Osteoblast (primary cell): ENCODE measurements at regions not wholly inside any gene's neighbourhood (a gene's known extent, or its start where the extent isn't known, plus 50 kb on each side); places are given as distances from the start of the nearest gene placed in this dataset.

Experiments used
- DNase-seq: peaks from one replicate; pipeline ENCODE4 v3.0.0; 2011; ENCODE audit warnings: low spot score, mixed read lengths; ENCODE audit not compliant: insufficient read length; ENCODE audit errors: missing footprints
- H2AFZ ChIP-seq: 2 replicates; pipeline ENCODE4 v1.6.0; 2011; ENCODE audit warnings: mild to moderate bottlenecking, low read length
- H3K27ac ChIP-seq: 2 replicates; pipeline ENCODE4 v1.5.1; 2011; ENCODE audit warnings: mild to moderate bottlenecking, low read depth, low read length, moderate library complexity
- H3K27me3 ChIP-seq: 2 replicates; pipeline ENCODE4 v1.6.0; 2012; ENCODE audit warnings: mild to moderate bottlenecking, control low read depth, inconsistent platforms, low read length, moderate library complexity; ENCODE audit not compliant: insufficient read depth
- H3K36me3 ChIP-seq: 2 replicates; pipeline ENCODE4 v1.5.1; 2011; ENCODE audit warnings: mild to moderate bottlenecking, low read length, control low read depth, moderate library complexity; ENCODE audit not compliant: insufficient read depth
- H3K4me1 ChIP-seq: 2 replicates; pipeline ENCODE4 v1.5.1; 2011; ENCODE audit warnings: mild to moderate bottlenecking, low read length, control low read depth, moderate library complexity; ENCODE audit not compliant: insufficient read depth
- H3K4me2 ChIP-seq: 2 replicates; pipeline ENCODE4 v1.6.0; 2011; ENCODE audit warnings: mild to moderate bottlenecking, low read length; ENCODE audit not compliant: insufficient read depth
- H3K4me3 ChIP-seq: fragments of 200-600 bp; sonication (generic); 3 replicates; pipeline ENCODE4 v1.5.1; 2012; ENCODE audit warnings: mild to moderate bottlenecking, low read length, inconsistent platforms; ENCODE audit not compliant: insufficient read depth
- H3K79me2 ChIP-seq: 2 replicates; pipeline ENCODE4 v1.6.0; 2012; ENCODE audit warnings: mild to moderate bottlenecking, low read length, control low read depth, inconsistent platforms; ENCODE audit not compliant: insufficient read depth
- H3K9me3 ChIP-seq: 2 replicates; pipeline ENCODE4 v1.5.1; 2011; ENCODE audit warnings: low read depth, low read length, control low read depth
- H4K20me1 ChIP-seq: 2 replicates; pipeline ENCODE4 v1.6.0; 2012; ENCODE audit warnings: mild to moderate bottlenecking, low read length, control low read depth; ENCODE audit not compliant: insufficient read depth
- CTCF ChIP-seq: IDR thresholded peaks from 2 replicates; pipeline ENCODE4 v1.5.1; 2011; ENCODE audit warnings: mild to moderate bottlenecking, low read depth, low read length, moderate library complexity; ENCODE audit errors: extremely low read depth

- Histone ChIP-seq H3K4me2 (no peak overlapping the region), H3K36me3 (no peaks in the 10 kb centered on the region), H3K27ac (no peak overlapping the region), H3K4me3 (no peak overlapping the region), H3K79me2 (no peaks in the 10 kb centered on the region), H3K4me1 (no peaks in the 10 kb centered on the region), H3K27me3 (peaks cover 4% of the 10 kb centered on the region), H3K9me3 (no peaks in the 10 kb centered on the region), H4K20me1 (no peaks in the 10 kb centered on the region), H2AFZ (no peak overlapping the region)
- DNase-seq: no peak
- no peak for TF ChIP-seq CTCF
Observed at GRCh38 chr19:13639342-13639929, 124.9 kb upstream of the MRI1 start.

GRCh38 chr19:13637664-13638063 lies 126.7 kb upstream of the MRI1 start:
- H3K27ac ChIP-seq: no peak overlapping the region

GRCh38 chr19:13634658-13635057 lies 128.4 kb upstream of the CACNA1A start:
- no peak for TF ChIP-seq CTCF
- Histone ChIP-seq H3K79me2 (no peaks in the 10 kb centered on the region), H3K27ac (no peak overlapping the region), H3K4me3 (no peak overlapping the region), H3K27me3 (no peaks in the 10 kb centered on the region), H3K4me1 (no peaks in the 10 kb centered on the region), H4K20me1 (no peaks in the 10 kb centered on the region), H3K36me3 (no peaks in the 10 kb centered on the region), H3K9me3 (no peaks in the 10 kb centered on the region), H3K4me2 (no peak overlapping the region), H2AFZ (no peak overlapping the region)
- DNase-seq: no peak

More at GRCh38 chr19:13637664-13638063, 126.7 kb upstream of the MRI1 start:
- TF ChIP-seq CTCF: no peak
- Histone ChIP-seq H4K20me1 (no peaks in the 10 kb centered on the region), H3K9me3 (no peaks in the 10 kb centered on the region), H3K27me3 (peaks cover 4% of the 10 kb centered on the region), H2AFZ (no peak overlapping the region), H3K4me3 (no peak overlapping the region), H3K36me3 (no peaks in the 10 kb centered on the region), H3K79me2 (no peaks in the 10 kb centered on the region), H3K4me2 (no peak overlapping the region), H3K4me1 (no peaks in the 10 kb centered on the region)
- no peak for DNase-seq

GRCh38 chr19:13633522-13633922 lies 127.2 kb upstream of the CACNA1A start:
- no peaks in the 10 kb centered on the region for H3K27me3 ChIP-seq
- H3K4me2 ChIP-seq: no peak overlapping the region
- no peak overlapping the region for H3K27ac ChIP-seq

More at GRCh38 chr19:13633522-13633922, 127.2 kb upstream of the CACNA1A start:
- H4K20me1 ChIP-seq: no peaks in the 10 kb centered on the region
- no peak overlapping the region for H2AFZ ChIP-seq
- TF ChIP-seq CTCF: no peak
- H3K9me3 ChIP-seq: no peaks in the 10 kb centered on the region
- H3K4me3 ChIP-seq: no peak overlapping the region
- no peaks in the 10 kb centered on the region for H3K79me2 ChIP-seq
- no peaks in the 10 kb centered on the region for H3K4me1 ChIP-seq
- H3K36me3 ChIP-seq: no peaks in the 10 kb centered on the region
- DNase-seq: no peak
